Gastrocnemius medialis (tissue), 4 donors: ENCODE measurements at regions not wholly inside any gene's neighbourhood (a gene's known extent, or its start where the extent isn't known, plus 50 kb on each side); places are given as distances from the start of the nearest gene placed in this dataset.

Source experiments
- ATAC-seq, 2 donors: fragments of 150-250 bp; one replicate each; pipeline ENCODE4 v1.9.1; 2016
- DNase-seq, 2 donors: peaks; one replicate each; pipeline ENCODE4 v3.0.0-alpha.2; 2019
- H3K27ac ChIP-seq, 4 donors: fragments of 200-600 bp; sonication (generic); 1 replicate in 1 of 4; 2 replicates in 3 of 4; pipeline ENCODE4 v1.5.1; 2016 to 2018; ENCODE audit warnings: mild to moderate bottlenecking in 2 of 4, moderate library complexity in 1 of 4
- H3K27me3 ChIP-seq, 3 donors: fragments of 200-600 bp; sonication (generic) in 2 of 3; 1 replicate in 1 of 3; 2 replicates in 2 of 3; pipeline versions ENCODE4 v1.5.1 to v1.6.0; 2016 to 2019; ENCODE audit warnings: mild to moderate bottlenecking in 1 of 3, moderate library complexity in 1 of 3
- H3K36me3 ChIP-seq, 2 donors: fragments of 200-600 bp; sonication (generic) in 1 of 2; one replicate each; pipeline ENCODE4 v1.5.1; 2017 to 2018
- H3K4me1 ChIP-seq, 2 donors: fragments of 200-600 bp; sonication (generic) in 1 of 2; one replicate each; pipeline ENCODE4 v1.5.1; 2016 to 2017; ENCODE audit warnings: mild to moderate bottlenecking in 2 of 2
- H3K4me3 ChIP-seq, 4 donors: fragments of 200-600 bp; sonication (generic) in 3 of 4; 1 replicate in 1 of 4; 2 replicates in 3 of 4; pipeline ENCODE4 v1.5.1; 2016 to 2019; ENCODE audit warnings: mild to moderate bottlenecking in 2 of 4
- H3K9me3 ChIP-seq, 3 donors: fragments of 200-600 bp; sonication (generic) in 2 of 3; 1 replicate in 1 of 3; 2 replicates in 2 of 3; pipeline ENCODE4 v1.5.1; 2016 to 2019
- CTCF ChIP-seq, 5 experiments: fragments of 450-650 bp in 3 of 5; fragments of 200-600 bp in 2 of 5; sonication (generic) in 2 of 5; IDR thresholded peaks in 4 of 5; conservative IDR thresholded peaks in 1 of 5; 1 replicate in 4 of 5; 2 replicates in 1 of 5; pipeline ENCODE4 v1.5.1; 2016 to 2019; ENCODE audit warnings: antibody characterized with exemption in 5 of 5, mild to moderate bottlenecking in 3 of 5, moderate library complexity in 3 of 5
- POLR2A ChIP-seq, 2 donors: fragments of 450-650 bp; IDR thresholded peaks; one replicate each; pipeline ENCODE4 v1.6.1; 2017; ENCODE audit warnings: antibody characterized with exemption in 2 of 2, mild to moderate bottlenecking in 2 of 2, moderate library complexity in 2 of 2
- in situ Hi-C, 4 donors: fragments of 200-750 bp; cut with MboI; loops; one replicate each; pipeline versions ENCODE4 v1.15.0 to v1.8.0; 2017; ENCODE audit warnings: low sequenced_read_pairs in 4 of 4
- intact Hi-C: fragments of 100-400 bp; cut with DNase I; formaldehyde crosslinking; loops from one replicate; pipeline ENCODE4 v1.15.1; 2023; ENCODE audit warnings: low total_unique reads

- Histone ChIP-seq H3K9me3 (no peaks in the 10 kb centered on the region), H3K4me3 (no peak overlapping the region), H3K27me3 (no peaks in the 10 kb centered on the region), H3K27ac (no peak overlapping the region), H3K36me3 (no peaks in the 10 kb centered on the region), H3K4me1 (peaks cover 3 to 31% of the 10 kb centered on the region in 2 donors)
- TF ChIP-seq POLR2A (IDR thresholded peaks at IDR 0.05) (no peak), CTCF (IDR thresholded peaks at IDR 0.05 in 4 of 5, conservative IDR thresholded peaks at IDR 0.05 in 1 of 5) (no peak)
- in situ Hi-C loops (no loop called here), intact Hi-C loops (no loop called here)
- ATAC-seq, result no peak
- DNase-seq, result no peak
Measured at GRCh38 chr20:19826179-19826914, 68.3 kb downstream of the RIN2 start.

GRCh38 chr20:19827818-19828217, 69.8 kb downstream of the RIN2 start:
- Histone ChIP-seq H3K4me3 (no peak overlapping the region), H3K4me1 (peaks cover 3 to 19% of the 10 kb centered on the region in 2 donors), H3K27me3 (no peaks in the 10 kb centered on the region), H3K9me3 (no peaks in the 10 kb centered on the region), H3K36me3 (no peaks in the 10 kb centered on the region), H3K27ac (no peak overlapping the region)
- ATAC-seq, result no peak
- no peak for DNase-seq
- intact Hi-C loops, result no loop called here
- TF ChIP-seq POLR2A (IDR thresholded peaks at IDR 0.05) (no peak), CTCF (IDR thresholded peaks at IDR 0.05 in 4 of 5, conservative IDR thresholded peaks at IDR 0.05 in 1 of 5) (no peak)
- in situ Hi-C loops, result no loop called here

GRCh38 chr20:19828232-19828631, 70.2 kb downstream of the RIN2 start:
- in situ Hi-C loops, result no loop called here
- no peaks in the 10 kb centered on the region for H3K36me3 ChIP-seq
- DNase-seq, result no peak
- H3K27me3 ChIP-seq, result no peaks in the 10 kb centered on the region
- TF ChIP-seq CTCF (IDR thresholded peaks at IDR 0.05 in 4 of 5, conservative IDR thresholded peaks at IDR 0.05 in 1 of 5) (peak in 2 of 5 experiments; percentile 20 to 23), POLR2A (IDR thresholded peaks at IDR 0.05) (no peak)
- no peak for ATAC-seq
- peaks cover 0 to 15% of the 10 kb centered on the region in 2 donors for H3K4me1 ChIP-seq
- H3K4me3 ChIP-seq, result no peak overlapping the region
- H3K27ac ChIP-seq, result no peak overlapping the region
- intact Hi-C loops, result no loop called here
- no peaks in the 10 kb centered on the region for H3K9me3 ChIP-seq

- Histone ChIP-seq H3K27me3 (no peaks in the 10 kb centered on the region), H3K36me3 (no peaks in the 10 kb centered on the region), H3K4me3 (no peak overlapping the region), H3K27ac (no peak overlapping the region), H3K4me1 (peaks cover 0 to 6% of the 10 kb centered on the region in 2 donors), H3K9me3 (no peaks in the 10 kb centered on the region)
- TF ChIP-seq POLR2A (IDR thresholded peaks at IDR 0.05) (no peak), CTCF (IDR thresholded peaks at IDR 0.05 in 4 of 5, conservative IDR thresholded peaks at IDR 0.05 in 1 of 5) (no peak)
- DNase-seq (no peak), ATAC-seq (no peak)
- in situ Hi-C loops (no loop called here), intact Hi-C loops (no loop called here)
Measured at GRCh38 chr20:19830211-19830785, 72.2 kb downstream of the RIN2 start.
